HFFc6 (cell line): ENCODE measurements at regions not wholly inside any gene's neighbourhood (a gene's known extent, or its start where the extent isn't known, plus 50 kb on each side); places are given as distances from the start of the nearest gene placed in this dataset.
"Not testable (repeated sequence)": the region's sequence is repeated elsewhere in the genome, so short reads cannot be mapped to it uniquely, and the experiment has no call there.

Experiments
- DNase-seq: peaks from one replicate; pipeline ENCODE4 v3.0.0-alpha.2; 2018
- H3K27ac Mint-ChIP-seq: 2 replicates; pipeline ENCODE4 v1.8.0; 2020; ENCODE audit warnings: mild to moderate bottlenecking, mixed read lengths
- H3K27me3 Mint-ChIP-seq: 2 replicates; pipeline ENCODE4 v1.8.0; 2021; ENCODE audit warnings: mild to moderate bottlenecking, moderate library complexity, mixed read lengths; ENCODE audit not compliant: insufficient read depth
- H3K36me3 Mint-ChIP-seq: 2 replicates; pipeline ENCODE4 v1.8.0; 2021; ENCODE audit warnings: low read depth, mixed read lengths
- H3K4me1 Mint-ChIP-seq: 2 replicates; pipeline ENCODE4 v1.8.0; 2020; ENCODE audit warnings: low read depth, mixed read lengths
- H3K4me3 Mint-ChIP-seq: 2 replicates; pipeline ENCODE4 v1.8.0; 2020; ENCODE audit warnings: mild to moderate bottlenecking, moderate library complexity, mixed read lengths
- H3K9me3 Mint-ChIP-seq: 2 replicates; pipeline ENCODE4 v1.8.0; 2020; ENCODE audit warnings: mild to moderate bottlenecking, mixed read lengths

- not testable (repeated sequence) for H3K36me3 Mint-ChIP-seq, H3K27me3 Mint-ChIP-seq, H3K4me1 Mint-ChIP-seq, H3K27ac Mint-ChIP-seq, H3K4me3 Mint-ChIP-seq, H3K9me3 Mint-ChIP-seq, DNase-seq
Observed at GRCh38 chr15:20101281-20101680, 440.3 kb downstream of the GOLGA6L6 start.

DNA sequence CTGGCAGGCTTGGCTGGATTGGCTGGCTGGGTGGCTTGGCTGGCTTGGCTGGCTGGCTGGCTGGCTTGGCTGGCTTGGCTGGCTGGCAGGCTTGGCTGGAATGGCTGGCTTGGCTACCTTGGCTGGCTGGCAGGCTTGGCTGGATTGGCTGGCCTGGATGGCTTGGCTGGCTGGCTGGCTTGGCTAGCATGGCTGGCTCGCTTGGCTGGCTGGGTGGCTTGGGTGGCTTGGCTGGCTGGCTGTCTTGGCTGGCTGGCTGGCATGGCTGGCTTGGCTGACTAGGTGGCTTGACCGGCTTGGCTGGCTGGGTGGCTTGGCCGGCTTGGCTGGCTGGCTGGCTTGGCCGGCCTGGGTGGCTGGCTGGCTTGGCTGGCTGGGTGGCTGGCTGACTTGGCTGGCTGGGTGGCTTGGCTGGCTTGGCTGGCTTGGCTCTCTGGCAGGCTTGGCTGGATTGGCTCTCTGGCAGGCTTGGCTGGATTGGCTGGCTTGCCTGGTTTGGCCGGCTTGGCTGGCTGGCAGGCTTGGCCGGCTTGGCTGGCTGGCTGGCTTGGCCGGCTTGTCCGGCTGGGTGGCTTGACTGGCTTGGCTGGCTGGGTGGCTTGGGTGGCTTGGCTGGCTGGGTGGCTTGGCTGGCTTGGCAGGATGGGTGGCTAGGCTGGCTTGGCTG is 440.9 kb downstream of the GOLGA6L6 start:
- H3K4me1 Mint-ChIP-seq, DNase-seq, H3K27ac Mint-ChIP-seq, H3K9me3 Mint-ChIP-seq, H3K4me3 Mint-ChIP-seq, H3K36me3 Mint-ChIP-seq, H3K27me3 Mint-ChIP-seq: not testable (repeated sequence)

GRCh38 chr15:20095699-20096303 is 445.8 kb downstream of the GOLGA6L6 start:
- H3K4me1 Mint-ChIP-seq, H3K4me3 Mint-ChIP-seq, H3K27ac Mint-ChIP-seq, DNase-seq, H3K36me3 Mint-ChIP-seq, H3K27me3 Mint-ChIP-seq, H3K9me3 Mint-ChIP-seq: not testable (repeated sequence)

- not testable (repeated sequence) for H3K27me3 Mint-ChIP-seq, H3K9me3 Mint-ChIP-seq, H3K4me1 Mint-ChIP-seq, DNase-seq, H3K36me3 Mint-ChIP-seq, H3K4me3 Mint-ChIP-seq, H3K27ac Mint-ChIP-seq
Observed at GRCh38 chr15:20089541-20089940, 452.1 kb downstream of the GOLGA6L6 start.

- not testable (repeated sequence) for H3K9me3 Mint-ChIP-seq, H3K4me3 Mint-ChIP-seq
Observed at GRCh38 chr15:20084026-20084425, 457.6 kb downstream of the GOLGA6L6 start.

GRCh38 chr15:20074082-20074481 is 467.5 kb downstream of the GOLGA6L6 start:
- H3K36me3 Mint-ChIP-seq, H3K27me3 Mint-ChIP-seq, H3K4me3 Mint-ChIP-seq, H3K27ac Mint-ChIP-seq, DNase-seq, H3K4me1 Mint-ChIP-seq, H3K9me3 Mint-ChIP-seq: not testable (repeated sequence)

More at GRCh38 chr15:20084026-20084425, 457.6 kb downstream of the GOLGA6L6 start:
- not testable (repeated sequence) for H3K36me3 Mint-ChIP-seq, DNase-seq, H3K4me1 Mint-ChIP-seq, H3K27me3 Mint-ChIP-seq, H3K27ac Mint-ChIP-seq

DNA sequence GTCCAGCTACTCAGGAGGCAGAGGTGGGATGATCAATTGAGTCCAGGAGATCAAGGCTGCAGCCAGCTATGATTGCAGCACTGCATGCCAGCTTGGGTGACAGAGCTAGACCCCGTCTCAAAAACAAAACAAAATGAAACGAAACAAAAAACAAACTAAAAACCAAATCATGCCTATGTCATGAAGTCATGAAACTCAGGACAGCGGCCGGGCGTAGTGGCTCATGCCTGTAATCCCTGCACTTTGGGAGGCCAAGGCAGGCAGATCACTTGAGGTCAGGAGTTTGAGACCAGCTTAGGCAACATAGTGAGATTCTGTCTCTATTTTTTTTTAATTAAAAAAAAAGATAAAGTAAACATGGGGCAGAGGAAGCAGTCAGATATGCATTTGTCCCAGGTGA is 472.6 kb downstream of the GOLGA6L6 start:
- DNase-seq, H3K36me3 Mint-ChIP-seq, H3K27ac Mint-ChIP-seq, H3K27me3 Mint-ChIP-seq, H3K4me3 Mint-ChIP-seq, H3K4me1 Mint-ChIP-seq, H3K9me3 Mint-ChIP-seq: not testable (repeated sequence)

GRCh38 chr15:20066173-20066572 is 475.4 kb downstream of the GOLGA6L6 start:
- not testable (repeated sequence) for H3K27me3 Mint-ChIP-seq, H3K4me1 Mint-ChIP-seq, H3K36me3 Mint-ChIP-seq, H3K9me3 Mint-ChIP-seq, H3K4me3 Mint-ChIP-seq, H3K27ac Mint-ChIP-seq, DNase-seq

GRCh38 chr15:20065508-20065907 is 476.1 kb downstream of the GOLGA6L6 start:
- not testable (repeated sequence) for DNase-seq, H3K4me3 Mint-ChIP-seq, H3K36me3 Mint-ChIP-seq, H3K27me3 Mint-ChIP-seq, H3K4me1 Mint-ChIP-seq, H3K27ac Mint-ChIP-seq, H3K9me3 Mint-ChIP-seq

DNA sequence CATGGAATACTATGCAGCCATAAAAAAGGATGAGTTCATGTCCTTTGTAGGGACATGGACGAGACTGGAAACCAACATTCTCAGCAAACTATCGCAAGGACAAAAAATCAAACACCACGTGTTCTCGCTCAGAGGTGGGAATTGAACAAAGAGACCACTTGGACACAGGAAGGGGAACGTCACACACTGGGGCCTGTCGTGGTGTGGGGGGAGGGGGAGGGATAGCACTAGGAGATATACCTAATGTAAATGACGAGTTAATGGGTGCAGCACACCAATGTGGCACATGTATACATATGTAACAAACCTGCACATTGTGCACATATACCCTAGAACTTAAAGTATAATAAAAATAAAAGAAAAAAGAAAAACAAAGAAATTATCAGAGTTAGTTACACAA is 478.4 kb downstream of the GOLGA6L6 start:
- not testable (repeated sequence) for H3K9me3 Mint-ChIP-seq, H3K4me1 Mint-ChIP-seq, H3K27ac Mint-ChIP-seq, H3K27me3 Mint-ChIP-seq, H3K4me3 Mint-ChIP-seq, H3K36me3 Mint-ChIP-seq, DNase-seq

DNA sequence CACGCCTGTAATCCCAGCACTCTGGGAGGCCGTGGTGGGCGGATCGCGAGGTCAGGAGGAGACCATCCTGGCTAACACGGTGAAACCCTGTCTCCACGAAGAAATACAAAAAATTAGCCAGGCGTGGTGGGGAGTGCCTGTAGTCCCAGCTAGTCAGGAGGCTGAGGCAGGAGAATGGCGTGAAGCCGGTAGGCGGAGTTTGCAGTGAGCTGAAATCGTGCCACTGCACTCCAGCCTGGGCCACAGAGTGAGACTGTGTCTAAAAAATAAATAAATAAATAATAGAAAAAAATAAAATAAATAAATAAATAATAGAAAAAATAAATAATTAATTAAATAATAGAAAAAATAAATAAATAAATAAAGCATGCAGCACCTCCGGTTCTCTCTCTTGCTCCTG is 480.8 kb downstream of the GOLGA6L6 start:
- not testable (repeated sequence) for H3K36me3 Mint-ChIP-seq, H3K27ac Mint-ChIP-seq

GRCh38 chr15:20056871-20057270 is 484.7 kb downstream of the GOLGA6L6 start:
- H3K27me3 Mint-ChIP-seq, H3K9me3 Mint-ChIP-seq, DNase-seq, H3K4me3 Mint-ChIP-seq, H3K4me1 Mint-ChIP-seq, H3K36me3 Mint-ChIP-seq, H3K27ac Mint-ChIP-seq: not testable (repeated sequence)

More for the DNA sequence above, 480.8 kb downstream of the GOLGA6L6 start:
- not testable (repeated sequence) for DNase-seq, H3K4me3 Mint-ChIP-seq, H3K4me1 Mint-ChIP-seq, H3K9me3 Mint-ChIP-seq, H3K27me3 Mint-ChIP-seq

GRCh38 chr15:20055921-20056320 is 485.7 kb downstream of the GOLGA6L6 start:
- not testable (repeated sequence) for H3K4me1 Mint-ChIP-seq, H3K9me3 Mint-ChIP-seq, H3K27me3 Mint-ChIP-seq, H3K27ac Mint-ChIP-seq, DNase-seq, H3K4me3 Mint-ChIP-seq, H3K36me3 Mint-ChIP-seq

- not testable (repeated sequence) for H3K4me3 Mint-ChIP-seq, H3K36me3 Mint-ChIP-seq, H3K27ac Mint-ChIP-seq, DNase-seq, H3K27me3 Mint-ChIP-seq, H3K4me1 Mint-ChIP-seq, H3K9me3 Mint-ChIP-seq
Observed at GRCh38 chr15:20048189-20048588, 493.4 kb downstream of the GOLGA6L6 start.
